ENCODE measurements at regions not wholly inside any gene's neighbourhood (a gene's known extent, or its start where the extent isn't known, plus 50 kb on each side); places are given as distances from the start of the nearest gene placed in this dataset.

DNA sequence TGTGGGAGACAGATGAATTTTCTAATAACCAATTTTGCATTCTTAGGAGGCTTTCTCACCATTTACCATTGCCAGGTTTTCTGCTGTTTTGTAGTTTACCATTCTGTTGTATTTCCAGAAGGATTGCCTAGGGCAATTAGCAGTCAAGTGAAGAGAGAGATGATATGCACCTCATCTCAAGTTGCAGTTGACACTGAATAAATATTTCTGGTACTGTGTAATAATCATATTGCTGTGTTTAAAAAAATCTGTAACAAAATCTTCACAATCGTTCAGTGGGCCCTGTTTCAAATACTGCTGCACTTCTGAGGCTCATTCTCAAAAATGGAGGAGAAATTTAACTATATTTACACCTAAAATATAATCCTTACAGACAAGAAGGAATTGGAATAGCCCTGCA, 706.1 kb upstream of the PTPRD start:
- no peak for TF ChIP-seq EZH2 (IDR thresholded peaks at IDR 0.05; ENCODE audit: insufficient read depth, poor library complexity, severe bottlenecking)
- no peak for TF ChIP-seq EZH2phosphoT487 (IDR thresholded peaks at IDR 0.05; ENCODE audit: insufficient read depth, low read depth)

Data from GM23248 (cell line).